GM18870 (cell line): ENCODE measurements at regions not wholly inside any gene's neighbourhood (a gene's known extent, or its start where the extent isn't known, plus 50 kb on each side); places are given as distances from the start of the nearest gene placed in this dataset.
"Not testable (repeated sequence)": the region's sequence is repeated elsewhere in the genome, so short reads cannot be mapped to it uniquely, and the experiment has no call there.

Experiments used
- ATAC-seq: cut with Tn5 transposase; IDR thresholded peaks from one replicate; pipeline ENCODE4 v1.9.1; 2021; ENCODE audit warnings: moderate library complexity; ENCODE audit not compliant: unreplicated experiment

DNA sequence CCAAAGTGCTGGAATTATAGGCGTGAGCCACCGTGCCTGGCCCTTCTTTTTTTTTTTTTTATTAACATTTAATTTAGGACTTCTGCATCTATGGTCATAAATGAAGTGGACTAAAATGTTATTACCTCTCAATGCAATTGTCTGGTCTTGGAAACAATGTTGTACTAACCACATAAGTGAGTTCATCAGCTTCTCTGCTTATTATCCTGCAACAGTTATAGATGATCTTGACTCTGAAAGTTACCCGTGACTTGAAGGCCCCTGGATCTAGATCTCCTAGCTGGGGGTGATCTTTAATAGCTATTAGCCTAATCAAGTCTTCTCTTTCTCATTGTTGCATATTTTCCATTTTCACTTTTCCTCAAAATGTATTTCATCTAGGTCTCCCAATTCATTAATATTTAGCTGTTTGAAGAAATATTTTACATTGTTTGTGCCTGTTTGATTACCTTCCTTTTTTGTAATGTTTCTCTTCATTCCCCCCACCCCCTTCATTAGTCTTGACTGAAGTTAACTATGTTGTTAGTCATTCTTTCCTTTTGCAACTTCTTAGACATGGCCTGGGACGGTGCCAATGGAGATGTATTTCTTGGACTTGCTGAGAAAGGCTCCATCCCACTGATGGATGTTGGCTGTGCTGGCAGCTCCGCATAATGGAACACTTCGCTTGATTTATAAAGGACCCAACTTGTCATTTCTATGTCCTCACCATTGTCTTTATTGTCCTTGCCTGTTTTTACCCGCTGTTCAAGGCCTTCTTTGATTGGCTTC is 141.6 kb upstream of the RIOK3 start:
- ATAC-seq: no peak

DNA sequence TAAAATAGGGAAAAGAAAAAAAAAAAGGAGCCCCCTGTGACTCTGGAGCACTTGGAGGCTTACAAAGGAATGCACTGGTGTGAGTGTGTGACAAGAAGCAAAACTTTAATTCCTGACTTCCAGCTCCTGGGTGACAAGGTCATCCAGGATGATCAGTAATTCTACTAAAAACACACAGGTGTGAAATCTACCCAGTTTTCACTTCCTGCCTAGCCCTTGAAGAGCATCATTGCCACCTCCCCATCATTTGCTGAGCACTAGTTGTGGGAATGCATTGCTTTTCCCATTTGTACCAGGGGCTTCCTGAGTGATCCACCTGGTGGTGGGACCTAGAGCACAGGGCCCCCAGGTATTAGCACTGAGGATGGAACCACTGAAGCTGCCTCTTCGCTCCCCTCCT is 139.7 kb upstream of the RIOK3 start:
- no peak for ATAC-seq

DNA sequence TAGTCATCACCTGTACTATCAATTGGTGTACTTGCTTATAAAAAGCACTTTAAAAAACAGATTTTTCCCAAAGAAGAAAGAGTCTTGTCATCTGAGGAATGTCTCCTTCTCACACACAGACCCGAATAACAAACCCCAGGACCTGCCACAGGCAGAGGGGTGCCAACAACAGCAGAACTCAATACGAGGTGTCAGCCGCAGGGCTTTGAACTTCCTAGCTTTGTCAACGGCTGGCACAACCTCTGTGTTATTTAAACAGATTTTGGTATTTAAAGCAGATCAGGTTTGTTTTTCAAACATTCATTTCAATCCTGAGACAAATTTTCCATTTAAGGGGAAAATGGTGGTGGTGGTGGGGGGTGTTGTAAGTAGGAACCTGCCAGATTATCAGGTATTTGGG is 138.4 kb upstream of the RIOK3 start:
- ATAC-seq: no peak

DNA sequence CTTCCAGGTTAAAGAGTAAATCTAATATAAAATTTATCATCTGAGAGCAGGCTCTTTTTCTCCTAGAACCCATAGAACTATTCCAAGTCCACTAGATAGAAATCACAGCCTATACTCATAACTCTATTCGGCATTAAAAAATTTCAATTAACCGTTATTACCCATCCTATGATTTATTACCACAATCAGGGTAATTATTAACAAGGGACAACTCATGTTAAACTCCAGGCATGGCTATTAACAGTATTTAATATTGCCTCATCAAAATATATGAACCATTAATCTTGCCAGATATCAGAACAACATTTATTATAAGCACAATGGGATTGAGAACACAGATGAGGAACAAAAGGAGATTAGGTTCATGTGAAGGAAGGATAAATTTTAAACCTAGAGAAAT is 136.8 kb upstream of the RIOK3 start:
- no peak for ATAC-seq

DNA sequence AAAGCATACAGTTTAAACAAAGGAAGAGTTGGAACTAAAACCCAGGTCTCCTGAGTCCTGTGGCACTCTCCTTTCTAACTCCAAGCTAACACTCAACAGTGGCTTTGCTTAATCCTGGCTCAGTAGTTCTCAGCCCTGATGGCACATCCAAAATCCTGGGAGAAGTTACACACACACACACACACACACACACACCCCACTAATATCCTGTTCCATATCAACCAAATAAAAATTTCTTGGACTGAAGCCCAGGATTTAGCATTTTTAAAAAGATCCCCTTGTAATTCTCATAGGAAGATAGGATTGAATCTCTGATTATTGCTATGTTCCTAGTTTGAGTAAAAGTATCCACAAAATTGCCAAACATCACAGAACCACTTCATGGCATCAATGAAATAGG is 136.1 kb upstream of the RIOK3 start:
- no peak for ATAC-seq

DNA sequence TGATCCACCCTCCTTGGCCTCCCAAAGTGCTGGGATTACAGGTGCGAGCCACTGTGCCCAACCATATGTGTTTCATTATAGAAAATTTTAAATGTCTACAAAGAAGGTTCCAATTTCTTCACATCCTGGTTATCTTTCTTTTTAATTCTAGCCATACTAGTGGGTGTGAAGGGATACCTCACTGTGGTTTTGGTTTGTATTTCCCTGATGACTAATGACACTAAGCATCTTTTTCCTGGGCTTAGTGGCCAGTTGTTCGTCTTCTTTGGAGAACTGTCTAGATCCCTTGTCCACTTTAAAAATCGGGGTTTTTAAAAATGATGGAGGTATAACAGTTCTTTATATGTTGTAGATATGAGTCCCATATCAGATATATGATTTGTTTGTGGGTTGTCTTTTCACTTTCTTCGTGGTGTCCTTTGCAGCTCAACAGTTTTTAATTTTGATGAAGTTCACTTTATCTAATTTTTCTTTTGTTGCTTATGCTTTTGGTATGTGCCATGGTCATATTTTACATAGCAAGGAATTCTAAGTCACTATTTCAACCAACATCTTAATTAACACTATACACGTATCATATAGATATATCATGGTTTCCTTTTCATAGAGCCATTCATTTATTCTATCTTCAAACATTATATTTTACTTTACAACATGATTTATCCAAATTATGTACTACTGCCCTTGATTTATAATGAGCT is 135.0 kb upstream of the RIOK3 start:
- no peak for ATAC-seq

DNA sequence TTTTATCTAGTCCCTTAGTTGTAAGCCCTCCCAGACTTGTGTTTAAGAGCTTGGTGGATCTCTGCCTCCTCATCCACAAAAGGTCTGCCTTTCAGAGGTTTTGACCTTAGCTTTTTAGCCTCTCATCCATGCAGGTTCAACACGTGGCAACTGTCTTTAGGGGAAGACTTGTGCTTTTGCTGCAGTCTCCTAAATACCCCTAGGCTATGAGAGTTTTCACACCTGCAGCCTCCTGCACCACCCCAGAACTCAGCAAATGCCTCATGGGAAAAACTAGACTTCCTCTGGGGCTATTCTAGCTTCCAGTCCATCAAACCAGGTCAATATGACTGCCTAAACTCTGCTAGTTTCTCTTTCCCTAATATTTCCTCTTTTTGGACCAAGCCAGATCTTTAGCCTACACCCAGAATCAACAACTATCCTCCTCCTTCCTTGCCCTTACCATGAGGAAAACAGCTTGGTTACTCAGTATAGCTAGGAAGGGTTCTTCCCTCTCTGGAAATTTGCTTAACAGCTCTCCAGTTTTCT is 132.3 kb upstream of the RIOK3 start:
- ATAC-seq: no peak

DNA sequence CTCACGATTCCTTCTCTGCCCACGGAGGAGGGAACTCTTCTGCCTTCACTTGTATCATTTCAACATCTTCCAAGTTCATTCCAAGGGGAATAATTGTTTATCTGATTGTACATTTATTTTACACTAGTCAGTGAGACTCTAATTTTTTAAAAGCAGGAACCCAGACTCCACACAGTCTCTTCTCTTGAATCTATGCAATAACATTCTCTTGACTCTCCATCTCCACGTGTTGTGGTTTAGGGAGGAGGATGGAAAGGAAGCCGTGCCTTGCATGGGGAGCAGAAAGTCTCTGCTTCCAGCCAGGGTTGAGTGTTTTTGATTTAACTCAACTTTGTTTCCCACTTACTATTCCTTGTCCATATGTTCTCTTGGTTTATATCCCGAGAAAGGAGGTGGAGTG is 131.1 kb upstream of the RIOK3 start:
- no peak for ATAC-seq

DNA sequence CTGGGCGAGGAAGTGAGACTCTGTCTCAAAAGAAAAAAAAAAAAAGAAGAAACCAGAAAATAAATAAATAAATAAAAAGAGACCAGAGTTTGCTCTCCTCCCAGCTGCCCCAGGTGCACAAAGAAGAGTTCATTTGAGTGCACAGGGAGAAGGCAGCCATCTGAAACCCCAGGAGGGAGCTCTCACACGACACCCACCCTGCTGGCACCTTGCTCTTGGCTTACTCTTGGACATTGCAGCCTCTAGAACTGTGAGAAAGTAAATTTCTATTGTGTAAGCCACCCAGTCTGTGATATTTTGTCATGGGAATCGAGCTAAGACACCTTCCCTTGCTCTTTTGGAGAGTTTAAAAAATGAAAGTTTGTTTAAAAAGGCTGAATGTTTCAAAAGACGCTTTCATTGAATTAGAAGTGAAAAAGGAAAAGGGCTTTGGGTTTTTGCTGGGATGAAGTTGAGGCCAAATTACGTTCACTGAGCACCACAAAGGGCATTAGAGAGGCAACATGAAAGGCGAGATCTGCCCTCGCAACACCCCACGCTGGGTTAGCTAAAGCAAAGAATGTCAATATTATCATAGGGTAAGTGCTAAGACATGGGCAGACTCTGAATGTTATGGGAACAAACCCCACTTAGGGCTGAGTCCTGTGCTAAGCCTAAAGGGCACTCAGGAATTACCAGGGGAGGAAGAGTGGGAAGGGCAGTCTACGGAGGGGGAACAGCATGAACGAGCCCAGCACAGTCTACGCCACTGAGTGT is 128.9 kb upstream of the RIOK3 start:
- no peak for ATAC-seq

DNA sequence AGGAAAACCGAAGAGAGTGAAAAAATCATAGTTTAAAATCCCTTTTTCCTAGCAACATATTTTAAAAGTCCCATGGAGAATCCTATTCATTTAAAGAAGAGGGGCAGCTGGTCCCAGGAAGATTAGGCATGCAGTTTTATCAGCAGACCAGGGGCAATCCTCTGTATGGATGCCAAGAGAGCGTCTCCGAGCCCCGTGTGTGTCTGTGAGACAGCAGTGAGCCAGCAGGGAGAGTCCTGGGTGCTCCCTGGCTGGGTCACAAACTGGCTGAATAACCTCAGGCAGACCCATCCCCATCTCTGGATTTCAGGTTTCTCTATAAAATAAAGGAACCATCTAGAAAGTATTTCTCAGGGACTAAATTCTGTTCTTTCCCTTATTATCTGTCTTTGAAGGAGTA is 128.2 kb upstream of the RIOK3 start:
- no peak for ATAC-seq

DNA sequence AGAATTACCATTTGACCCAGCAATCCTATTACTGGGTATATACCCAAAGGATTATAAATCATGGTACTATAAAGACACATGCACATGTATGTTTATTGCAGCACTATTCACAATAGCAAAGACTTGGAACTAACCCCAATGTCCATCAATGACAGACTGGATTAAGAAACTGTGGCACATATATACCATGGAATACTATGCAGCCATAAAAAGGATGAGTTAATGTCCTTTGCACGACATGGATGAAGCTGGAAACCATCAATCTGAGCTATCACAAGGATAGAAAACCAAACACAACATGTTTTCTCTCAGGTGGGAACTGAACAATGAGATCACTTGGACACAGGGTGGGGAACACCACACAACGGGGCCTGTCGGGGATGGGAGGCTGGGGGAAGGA is 123.4 kb upstream of the RIOK3 start:
- ATAC-seq: not testable (repeated sequence)

DNA sequence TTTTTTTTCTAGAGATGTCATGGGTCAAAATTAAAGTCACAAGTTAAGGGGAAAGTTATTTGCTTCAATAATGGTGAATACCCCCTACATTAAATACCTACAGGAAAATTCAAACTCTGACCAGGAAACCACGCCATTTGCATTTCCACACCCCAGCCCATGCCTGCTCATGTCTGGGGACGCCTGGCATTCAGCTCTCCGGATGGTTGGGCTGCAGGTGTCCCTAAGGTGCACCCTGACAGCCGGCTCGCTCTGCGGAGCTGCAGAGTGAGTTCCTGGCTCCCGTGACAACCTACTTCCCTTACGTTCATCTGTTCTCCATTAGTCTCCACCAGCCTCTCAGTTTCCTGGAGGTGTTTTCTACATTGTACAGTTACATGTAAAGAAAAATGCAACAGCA is 122.7 kb upstream of the RIOK3 start:
- ATAC-seq: no peak

DNA sequence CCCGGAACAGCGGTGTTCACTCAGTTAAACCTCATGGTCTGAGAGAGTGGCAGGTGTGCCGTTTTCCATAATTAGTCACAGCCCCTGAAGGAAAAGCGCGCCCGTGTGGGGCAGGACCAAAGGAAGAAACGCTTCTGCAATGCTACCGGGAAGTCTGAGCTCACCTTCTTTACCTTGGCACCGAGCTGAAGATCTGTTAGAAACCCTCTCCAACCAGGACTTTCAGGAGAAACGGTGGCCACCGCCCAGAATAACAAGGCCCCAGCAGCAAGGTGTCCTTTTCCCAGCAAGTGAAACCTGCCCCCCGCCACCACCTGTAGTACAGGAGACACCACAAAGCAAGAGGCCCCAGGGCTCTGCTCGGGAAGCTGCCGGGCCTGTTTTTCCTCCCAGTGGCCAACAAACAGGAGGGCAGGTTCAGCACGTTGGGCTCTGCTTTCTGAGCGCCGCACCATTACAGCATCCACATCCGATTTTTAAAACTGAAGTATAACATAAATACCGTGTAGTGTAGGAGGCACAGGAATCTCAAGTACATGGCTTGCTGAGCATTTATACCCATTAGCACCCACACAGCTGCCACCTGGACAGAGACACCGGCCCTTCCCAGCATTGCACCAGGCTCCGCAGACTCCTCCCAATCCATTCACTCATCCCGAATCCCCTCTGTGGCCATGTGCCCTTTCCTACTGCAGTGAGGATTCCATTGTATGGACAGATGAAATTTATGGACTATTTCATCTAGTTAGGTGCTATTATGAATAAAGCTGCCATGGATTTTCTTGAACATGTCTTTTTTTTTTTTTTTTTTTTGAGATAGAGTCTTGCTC is 121.8 kb upstream of the RIOK3 start:
- ATAC-seq: no peak

DNA sequence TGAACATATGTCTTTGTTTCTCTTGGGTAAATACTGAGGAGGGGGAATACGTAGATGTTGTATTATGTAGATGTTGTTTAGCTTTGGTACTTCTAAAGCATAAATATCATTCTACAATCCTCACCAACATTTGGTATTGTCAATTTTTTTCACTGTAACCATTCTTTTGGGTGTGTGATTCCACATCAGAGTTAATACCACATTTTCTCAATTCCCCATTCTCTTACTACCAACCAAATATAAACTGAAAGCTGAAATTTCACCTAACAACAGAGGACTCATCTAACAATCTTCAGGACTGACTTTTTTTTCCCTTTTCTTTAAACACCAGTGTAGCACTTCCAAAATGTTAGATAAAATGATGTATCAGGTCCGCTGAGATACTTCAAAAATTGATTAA is 120.7 kb upstream of the RIOK3 start:
- no peak for ATAC-seq

DNA sequence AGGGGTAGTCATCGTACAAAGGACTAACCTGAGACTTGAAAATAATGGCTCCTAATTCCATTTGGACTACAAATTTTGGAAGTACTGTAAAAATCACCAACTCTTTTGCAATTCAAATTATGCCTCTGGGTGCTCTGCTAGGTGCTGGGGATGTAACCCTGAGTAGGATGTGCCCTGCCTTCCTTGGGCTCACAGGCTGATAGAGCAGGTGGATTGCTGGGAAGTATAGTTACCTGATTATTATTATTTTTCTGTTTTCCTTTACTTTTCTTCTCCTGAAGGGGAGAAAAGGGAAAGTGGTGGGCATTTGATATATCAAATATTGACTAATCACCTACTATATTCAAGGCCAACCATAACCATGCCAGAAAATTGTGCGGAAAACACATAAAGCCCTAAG is 119.3 kb upstream of the RIOK3 start:
- no peak for ATAC-seq

DNA sequence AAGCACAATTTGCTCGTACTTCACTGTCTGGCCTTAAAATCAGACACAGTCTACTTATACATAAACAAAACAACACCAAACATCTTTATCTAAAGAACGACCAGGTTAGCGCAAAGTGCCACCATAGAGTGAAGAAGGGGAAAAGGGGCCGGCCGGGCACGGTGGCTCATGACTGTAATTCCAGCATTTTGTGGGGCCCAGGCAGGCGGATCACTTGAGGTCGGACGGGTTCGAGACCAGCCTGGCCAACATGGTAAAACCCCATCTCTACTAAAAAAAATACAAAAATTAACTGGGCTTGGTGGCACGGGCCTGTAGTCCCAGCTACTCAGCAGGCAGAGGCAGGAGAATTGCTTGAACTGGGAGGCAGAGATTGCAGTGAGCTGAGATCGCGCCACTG is 118.5 kb upstream of the RIOK3 start:
- ATAC-seq: no peak

DNA sequence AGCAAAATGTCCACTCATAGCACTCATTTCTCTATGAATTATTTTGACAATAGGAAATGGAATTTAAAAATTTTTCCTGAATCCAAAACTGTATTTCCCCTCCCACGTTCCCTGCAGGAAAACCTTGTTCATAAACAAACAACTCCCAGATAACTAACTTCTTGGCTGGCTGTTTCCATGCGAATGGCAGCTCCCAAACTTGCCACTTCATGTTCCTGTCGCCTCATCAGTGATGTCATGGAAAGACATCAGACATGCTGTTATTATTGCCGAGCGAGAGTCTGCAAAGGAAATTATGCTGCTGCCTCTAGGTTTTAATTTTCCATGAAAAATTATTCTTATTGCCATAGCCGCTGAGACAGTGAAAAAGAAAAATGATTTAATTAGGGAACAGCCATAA is 117.0 kb upstream of the RIOK3 start:
- ATAC-seq: no peak

DNA sequence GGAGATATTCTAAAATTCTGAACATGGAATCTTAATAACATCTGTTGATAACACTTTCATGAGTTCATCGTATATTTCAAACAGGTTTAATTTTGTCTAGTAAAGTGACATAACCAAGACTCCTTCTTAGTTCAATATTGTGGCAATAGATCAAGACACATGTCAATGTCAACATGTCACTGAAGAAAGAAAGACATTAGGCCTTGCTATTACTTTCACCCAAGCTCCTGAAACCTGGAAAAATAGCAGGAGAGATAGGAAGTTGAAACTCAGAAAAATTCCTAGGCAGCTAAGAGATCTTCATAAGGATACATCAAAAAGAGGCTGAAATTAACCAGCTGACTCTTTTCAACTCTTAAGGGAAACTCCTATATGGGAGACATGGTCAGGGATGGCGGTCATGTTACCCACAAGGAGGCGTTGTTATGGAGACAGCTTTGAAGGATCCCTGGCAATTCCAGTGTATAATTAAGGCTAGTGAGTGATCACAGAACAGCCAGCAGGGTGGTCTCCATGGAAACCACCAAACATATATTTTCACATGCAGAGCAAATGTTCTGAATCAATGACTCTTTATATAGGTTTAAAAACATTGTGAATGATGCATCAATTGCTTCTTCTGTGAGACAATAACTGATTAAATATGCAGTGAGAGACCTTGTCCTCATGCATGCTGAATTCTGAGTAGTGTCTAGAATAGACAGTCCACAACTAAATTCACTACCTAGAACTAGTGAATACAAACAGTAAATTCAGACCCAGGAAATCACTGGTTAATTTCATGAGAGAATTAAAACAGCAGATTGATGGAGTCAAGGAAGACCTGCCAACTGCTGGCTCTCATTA is 115.3 kb upstream of the RIOK3 start:
- no peak for ATAC-seq

DNA sequence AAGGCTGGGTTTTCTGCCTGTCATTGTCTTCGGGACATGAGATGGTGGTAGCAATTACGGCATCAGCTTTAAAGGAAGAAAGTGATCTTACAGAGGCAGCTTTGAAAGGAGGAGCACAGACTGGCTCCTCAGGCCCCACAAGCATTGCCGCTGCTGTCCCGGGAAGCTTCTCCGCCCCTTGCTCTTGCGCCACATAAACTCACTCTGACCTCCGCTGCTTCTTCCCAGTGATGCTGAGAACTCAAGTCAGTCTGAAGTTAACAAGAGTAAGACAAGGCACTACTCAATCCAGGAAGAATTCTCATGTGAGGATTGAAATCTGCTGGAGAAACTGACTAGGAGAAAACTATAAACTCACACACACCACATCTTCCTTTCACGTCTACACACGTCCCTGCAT is 112.4 kb upstream of the RIOK3 start:
- ATAC-seq: no peak

DNA sequence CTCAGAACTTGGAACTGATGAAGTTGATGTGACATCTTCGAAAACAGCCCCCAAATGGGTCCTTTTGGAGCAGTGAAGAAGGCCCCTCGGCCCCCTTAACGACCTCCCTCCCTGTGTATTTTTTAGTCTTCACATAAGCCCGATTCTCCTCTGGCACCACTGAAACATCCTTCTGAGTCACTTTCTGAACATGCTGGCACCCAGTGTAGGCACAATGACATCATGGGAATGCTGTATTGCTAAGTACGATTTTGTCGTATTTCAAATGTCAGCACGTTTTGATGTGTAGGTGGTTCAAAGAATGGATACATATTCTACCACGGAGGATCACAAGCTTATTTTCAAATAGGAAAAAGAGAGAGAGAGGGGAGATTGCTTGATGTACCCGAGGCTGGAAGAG is 111.7 kb upstream of the RIOK3 start:
- ATAC-seq: no peak
